GM19238 (cell line): ENCODE measurements at regions not wholly inside any gene's neighbourhood (a gene's known extent, or its start where the extent isn't known, plus 50 kb on each side); places are given as distances from the start of the nearest gene placed in this dataset.

ENCODE experiments used
- DNase-seq: peaks from one replicate; pipeline ENCODE4 v3.0.0; 2011; ENCODE audit warnings: low spot score; ENCODE audit not compliant: insufficient read length

DNA sequence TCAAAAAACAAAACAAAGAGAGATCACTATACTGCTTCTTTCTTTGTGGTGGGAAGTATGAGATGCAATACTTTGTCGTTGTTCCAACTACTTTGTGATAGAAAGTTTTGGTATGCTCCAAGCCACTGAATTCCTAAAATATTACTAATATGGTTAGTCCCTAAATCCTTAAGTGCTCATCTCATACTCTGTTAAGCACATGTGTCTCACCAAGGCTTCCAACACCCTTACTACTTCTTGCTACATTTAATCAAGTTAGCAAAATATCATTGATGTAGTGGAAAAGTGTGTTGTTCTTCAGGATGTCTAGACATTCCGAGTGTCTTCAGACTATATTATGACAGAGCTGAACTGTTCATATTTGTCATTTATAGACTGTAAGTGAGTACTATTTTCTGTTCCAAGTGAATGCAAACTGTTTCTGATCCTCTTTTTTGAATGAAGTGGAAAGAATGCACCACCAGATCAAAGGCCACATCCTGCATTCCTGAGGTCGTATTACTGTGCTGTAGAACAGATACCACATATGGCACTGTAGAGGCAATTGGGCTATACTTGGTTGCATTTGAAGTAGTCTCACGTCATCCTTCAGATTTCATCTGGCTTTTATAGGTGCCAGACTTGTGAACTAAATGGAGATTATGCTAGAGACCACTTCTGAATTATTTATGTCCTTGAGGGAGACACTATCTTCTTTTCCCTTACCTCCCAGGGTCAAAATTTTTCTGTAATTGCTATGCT lies 298.4 kb upstream of the ZNF521 start:
- DNase-seq, result no peak

DNA sequence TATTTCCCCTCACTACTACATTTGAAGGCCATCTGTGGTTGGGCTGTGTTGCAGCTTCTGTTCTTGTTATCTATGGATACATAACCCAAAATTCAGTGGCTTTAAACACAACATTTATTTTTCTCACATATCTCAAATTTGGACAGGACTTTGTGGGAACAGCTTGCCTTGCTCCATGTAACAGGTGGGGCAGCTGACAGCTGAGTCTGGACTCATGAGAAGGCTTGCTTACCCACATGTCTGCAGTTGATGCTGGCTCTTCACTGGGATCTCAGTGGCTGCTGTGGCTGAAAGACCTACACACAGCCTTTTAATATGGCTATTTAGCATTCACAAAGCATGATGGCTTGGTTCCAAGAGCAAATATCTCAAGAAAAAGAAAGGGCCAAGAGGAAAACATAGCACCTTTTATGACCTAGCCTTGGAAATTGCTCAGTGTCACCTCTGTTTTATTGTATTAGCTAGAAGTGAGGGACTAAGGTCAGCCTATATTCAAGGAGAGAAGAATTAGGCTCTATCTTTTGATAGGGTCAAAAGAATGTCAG lies 296.8 kb upstream of the ZNF521 start:
- DNase-seq, result no peak

DNA sequence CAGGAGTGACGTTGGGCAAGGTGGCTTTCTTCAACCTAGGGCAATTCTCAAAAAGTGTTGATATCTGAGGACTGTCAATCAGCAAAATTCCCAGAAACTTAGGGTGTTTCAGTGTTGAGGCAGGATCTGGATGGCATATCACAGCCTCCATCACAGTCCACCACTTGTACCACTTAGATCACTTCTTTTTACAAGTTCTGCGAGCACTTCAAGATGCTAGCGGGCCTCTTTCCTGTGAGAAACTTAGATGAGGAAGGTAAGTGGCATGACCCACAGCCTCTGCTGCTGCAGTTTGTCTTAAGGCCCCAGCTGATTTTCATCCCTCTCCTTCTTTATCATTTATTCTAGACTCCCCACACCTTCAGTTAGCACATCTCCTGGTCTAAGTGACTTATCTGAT lies 295.4 kb upstream of the ZNF521 start:
- DNase-seq, result no peak

DNA sequence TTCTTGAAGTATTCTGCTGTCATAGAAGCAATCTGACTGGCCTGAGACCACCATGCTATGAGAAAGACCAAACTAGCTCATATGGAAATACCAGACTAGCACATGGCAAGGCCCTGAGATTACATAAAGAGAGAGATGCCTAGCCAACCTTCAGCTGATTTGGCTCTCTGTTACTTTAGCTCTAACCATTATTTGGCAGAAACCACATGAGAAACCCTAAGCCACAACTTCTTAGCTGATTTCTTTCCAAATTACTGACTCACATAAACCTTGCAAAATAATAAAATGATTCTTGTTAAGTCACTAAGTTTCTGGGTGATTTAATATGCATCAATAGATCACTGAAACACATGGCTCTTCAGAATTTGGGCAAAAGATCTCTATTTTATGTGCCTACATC lies 295.0 kb upstream of the ZNF521 start:
- no peak for DNase-seq

- DNase-seq, result no peak
Measured at GRCh38 chr18:25639596-25639995, 287.6 kb upstream of the ZNF521 start.

GRCh38 chr18:25633563-25633962 lies 281.6 kb upstream of the ZNF521 start:
- no peak for DNase-seq

DNA sequence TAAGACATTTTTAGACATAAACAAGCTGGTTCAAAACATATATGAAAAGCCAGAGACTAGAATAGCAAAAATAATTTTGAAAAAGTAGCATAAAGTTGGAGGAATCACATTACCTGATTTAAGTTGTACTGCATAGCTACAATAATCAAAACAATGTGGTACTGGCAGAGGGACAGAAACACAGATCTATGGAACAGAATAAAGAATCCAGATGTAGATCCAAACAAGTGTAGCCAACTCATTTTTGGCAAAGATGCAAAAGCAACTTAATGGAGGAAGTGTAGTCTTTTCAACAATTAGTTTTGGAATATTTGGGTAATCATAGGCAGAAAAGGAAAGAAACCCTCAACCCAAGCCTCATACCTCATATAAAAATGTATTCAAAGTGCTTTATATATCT lies 278.7 kb upstream of the ZNF521 start:
- DNase-seq, result no peak

GRCh38 chr18:25621682-25622081 lies 269.7 kb upstream of the ZNF521 start:
- DNase-seq, result no peak

DNA sequence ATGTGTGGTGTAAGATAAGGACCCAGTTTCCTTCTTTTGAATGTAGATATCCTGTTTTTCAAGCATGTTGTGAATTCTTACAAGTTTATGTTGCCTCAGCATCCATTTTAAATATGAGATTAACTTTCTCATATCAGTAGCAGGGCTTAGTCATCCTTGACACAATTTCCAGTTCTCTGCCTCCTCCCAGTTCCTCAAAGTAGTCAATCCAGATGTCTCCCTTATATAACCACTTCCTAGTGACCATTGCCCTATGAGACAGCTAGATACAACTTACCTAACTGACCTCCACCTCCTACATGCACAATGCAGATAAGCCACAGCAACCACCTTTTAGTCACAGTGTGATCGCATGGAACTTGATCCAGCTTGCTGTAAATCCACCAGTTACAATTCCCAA lies 269.2 kb upstream of the ZNF521 start:
- DNase-seq, result no peak

DNA sequence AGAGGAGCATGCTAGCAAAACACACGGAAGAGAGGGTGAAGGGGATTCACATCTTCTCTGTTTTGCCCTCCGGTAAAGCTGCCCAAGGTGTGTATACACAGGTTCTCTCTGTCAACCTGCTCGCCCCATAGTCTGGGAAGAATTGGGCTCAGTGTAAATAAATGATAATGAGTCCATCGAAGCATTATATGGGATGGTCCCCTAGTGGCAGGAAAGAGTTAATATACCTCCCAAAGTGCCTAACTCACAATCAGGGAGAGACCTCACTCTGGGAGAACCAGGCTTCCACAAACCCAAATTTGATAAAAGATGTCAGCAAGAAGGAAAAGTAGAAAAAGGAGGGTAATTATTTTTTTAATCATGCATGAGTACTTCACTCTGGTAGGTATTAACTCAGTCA lies 262.2 kb upstream of the ZNF521 start:
- no peak for DNase-seq

DNA sequence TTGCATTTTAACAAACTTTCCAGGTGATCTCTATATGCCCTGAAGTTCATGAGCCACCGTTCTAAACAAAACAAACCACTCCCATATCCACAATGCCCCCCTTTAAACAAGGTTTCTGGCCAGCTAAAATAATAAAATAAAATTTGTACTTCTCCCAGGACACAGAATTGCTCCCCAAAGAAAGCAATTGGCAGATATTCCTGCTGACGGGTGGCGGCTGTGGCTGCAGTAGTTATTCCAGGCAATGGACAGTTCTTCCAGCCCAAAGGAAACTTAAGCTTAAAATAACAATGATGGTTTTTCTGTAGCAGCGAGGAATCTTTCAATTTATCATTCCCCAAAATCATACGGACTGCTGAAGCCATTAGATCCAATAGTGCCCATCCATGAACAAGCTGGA lies 260.5 kb upstream of the ZNF521 start:
- DNase-seq, result no peak

GRCh38 chr18:25608091-25608490 lies 256.1 kb upstream of the ZNF521 start:
- no peak for DNase-seq

DNA sequence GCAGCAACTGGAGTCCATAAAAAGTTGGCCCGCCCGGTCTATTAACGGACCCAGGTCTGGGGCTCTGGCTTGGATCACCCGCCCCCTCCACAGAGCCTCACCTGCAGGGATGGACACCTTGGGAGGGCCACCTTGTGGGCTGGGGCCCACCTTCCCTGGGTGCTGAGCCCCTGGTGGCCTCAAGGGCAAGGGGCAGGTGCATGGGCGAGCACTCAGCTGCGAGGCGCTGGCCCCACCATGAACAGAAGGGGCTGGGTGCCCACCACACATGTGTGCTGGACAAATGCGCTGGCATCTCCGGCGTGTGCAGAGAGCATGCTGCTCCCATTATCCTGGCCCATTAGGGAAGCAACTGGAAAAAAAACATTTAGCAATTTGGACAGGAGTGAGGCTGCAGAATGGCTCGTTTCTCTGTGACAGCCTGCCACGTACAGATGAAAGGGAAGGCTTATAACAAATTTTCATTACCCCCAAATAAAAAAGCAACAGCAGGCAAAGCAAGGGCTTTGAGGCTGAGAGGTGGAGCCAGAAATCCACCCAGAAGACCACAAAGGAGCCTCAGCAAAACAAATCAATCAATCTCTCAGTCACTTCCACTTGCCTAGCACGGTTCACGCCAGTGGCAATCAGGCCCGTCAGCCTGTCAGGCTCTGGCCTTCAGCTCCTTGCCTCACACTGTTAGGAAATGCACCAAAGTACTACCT lies 253.1 kb upstream of the ZNF521 start:
- DNase-seq, result no peak

GRCh38 chr18:25604196-25604893 lies 252.4 kb upstream of the ZNF521 start:
- DNase-seq, result no peak

- DNase-seq, result no peak
Measured at GRCh38 chr18:25599443-25599842, 247.5 kb upstream of the ZNF521 start.

- no peak for DNase-seq
Measured at GRCh38 chr18:25597476-25597875, 245.5 kb upstream of the ZNF521 start.

DNA sequence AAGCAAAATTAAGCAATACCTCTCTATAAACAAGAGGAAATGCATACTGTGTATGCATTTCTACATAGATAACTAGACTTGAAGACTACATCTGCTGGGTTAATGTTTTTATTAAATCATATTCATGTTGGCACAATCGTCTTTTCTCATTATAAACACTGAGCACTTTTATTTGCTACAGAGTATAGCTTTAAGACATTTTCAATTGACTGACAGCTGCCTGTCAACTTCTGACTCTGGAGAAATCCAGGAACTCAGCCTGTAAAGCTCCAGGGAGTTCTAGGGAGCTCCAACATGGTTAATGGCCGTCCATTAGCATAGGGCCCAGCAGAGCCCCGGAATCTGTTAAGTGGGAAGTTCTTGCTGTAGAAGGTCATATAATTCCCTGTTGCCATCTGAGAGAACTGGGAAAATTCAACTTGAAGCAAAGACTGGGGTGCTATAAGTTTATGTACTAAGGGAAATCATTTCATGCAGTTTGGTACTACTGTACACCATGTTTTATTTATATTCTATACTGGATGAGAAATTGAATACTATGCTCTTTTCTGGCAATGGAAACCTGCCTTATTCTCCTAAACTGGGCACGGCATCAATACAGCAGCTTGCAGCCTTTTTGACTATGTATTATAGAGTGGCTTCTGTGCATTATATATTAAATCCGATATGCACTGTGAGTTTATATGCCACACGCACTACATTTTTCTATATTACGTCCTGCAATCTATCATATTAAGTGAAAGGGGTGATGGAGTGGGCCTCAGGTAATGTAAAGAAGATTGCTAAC lies 243.5 kb upstream of the ZNF521 start:
- no peak for DNase-seq

DNA sequence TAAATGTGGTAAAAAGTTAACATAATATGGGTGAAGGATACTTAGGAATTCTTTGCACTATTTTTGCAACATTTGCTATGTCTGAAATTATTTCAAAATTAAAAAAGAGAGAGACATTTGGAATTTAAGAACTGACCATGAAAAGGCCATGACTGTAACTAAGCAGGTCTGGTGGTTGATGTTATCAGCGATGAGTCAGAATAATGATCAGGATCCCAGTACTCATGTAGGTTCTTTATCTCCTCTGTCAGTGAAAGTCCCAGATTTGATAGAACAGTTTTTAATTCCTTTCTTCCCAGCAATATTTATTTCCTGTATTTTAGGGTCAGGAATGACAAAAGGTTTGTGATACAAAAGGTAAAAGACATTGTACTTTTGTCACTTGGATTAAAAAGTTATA lies 242.4 kb upstream of the ZNF521 start:
- no peak for DNase-seq

DNA sequence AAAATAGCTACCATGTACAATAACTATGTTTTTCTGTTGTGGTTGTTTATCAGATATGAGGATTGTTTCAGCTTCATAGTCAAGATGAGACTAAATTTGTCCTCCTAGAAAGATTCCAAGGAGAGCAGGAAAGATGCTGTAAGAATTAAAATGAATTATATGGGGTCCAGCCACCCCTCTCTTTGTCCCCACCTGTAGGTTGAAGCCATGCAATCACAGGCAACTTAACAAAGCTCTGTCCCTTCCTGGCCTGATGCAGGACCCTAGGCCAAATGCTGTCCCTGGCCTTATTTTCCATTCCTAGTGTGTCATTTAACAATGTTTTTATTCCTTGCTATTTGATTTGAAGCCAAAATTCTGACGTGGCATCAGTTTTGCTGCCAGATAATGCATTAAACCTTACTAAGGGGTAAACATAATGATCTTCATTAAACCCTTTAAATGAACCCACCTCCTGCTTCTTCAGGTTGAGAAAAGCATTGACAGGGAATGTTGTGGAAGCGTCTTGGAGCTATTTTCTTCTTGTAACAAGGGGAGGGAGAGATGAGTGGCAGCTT lies 240.9 kb upstream of the ZNF521 start:
- DNase-seq, result no peak

- DNase-seq, result no peak
Measured at GRCh38 chr18:25590456-25590855, 238.5 kb upstream of the ZNF521 start.

- no peak for DNase-seq
Measured at GRCh38 chr18:25587545-25587944, 235.6 kb upstream of the ZNF521 start.
